ENCODE measurements at regions not wholly inside any gene's neighbourhood (a gene's known extent, or its start where the extent isn't known, plus 50 kb on each side); places are given as distances from the start of the nearest gene placed in this dataset.

DNA sequence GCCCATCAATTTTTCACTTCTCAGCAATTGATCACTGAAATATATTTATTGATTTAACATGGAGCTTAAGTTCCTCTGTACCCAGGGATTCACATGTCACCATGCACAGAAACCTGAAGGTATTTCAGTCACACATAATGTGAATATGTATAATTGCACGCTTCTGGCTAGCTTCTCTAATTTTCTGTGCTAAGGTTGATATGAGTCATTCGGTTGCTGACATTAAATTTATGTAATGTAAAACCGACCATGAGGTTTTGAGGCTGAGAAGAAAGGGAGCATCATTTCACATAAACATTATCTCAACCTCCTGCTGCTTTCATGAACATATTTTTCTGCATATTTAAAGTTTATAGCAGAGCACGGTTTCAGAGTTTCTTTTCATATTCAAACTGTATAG is 381.0 kb upstream of the TPK1 start:
- TF ChIP-seq STAT3 (IDR thresholded peaks at IDR 0.05; ENCODE audit: low read depth, low read length) (no peak), KDM1A (IDR thresholded peaks at IDR 0.05; ENCODE audit: borderline replicate concordance) (no peak), ZZZ3 (IDR thresholded peaks at IDR 0.05; ENCODE audit: control insufficient read depth, insufficient read length, low read depth) (no peak), NFIC (IDR thresholded peaks at IDR 0.05; ENCODE audit: low read depth, low read length) (no peak), POLR2A (IDR thresholded peaks at IDR 0.05; ENCODE audit: low read depth, low read length) (no peak), SREBF1 (IDR thresholded peaks at IDR 0.05; ENCODE audit: low read length) (no peak)
- TF ChIP-seq, protein P1, sequence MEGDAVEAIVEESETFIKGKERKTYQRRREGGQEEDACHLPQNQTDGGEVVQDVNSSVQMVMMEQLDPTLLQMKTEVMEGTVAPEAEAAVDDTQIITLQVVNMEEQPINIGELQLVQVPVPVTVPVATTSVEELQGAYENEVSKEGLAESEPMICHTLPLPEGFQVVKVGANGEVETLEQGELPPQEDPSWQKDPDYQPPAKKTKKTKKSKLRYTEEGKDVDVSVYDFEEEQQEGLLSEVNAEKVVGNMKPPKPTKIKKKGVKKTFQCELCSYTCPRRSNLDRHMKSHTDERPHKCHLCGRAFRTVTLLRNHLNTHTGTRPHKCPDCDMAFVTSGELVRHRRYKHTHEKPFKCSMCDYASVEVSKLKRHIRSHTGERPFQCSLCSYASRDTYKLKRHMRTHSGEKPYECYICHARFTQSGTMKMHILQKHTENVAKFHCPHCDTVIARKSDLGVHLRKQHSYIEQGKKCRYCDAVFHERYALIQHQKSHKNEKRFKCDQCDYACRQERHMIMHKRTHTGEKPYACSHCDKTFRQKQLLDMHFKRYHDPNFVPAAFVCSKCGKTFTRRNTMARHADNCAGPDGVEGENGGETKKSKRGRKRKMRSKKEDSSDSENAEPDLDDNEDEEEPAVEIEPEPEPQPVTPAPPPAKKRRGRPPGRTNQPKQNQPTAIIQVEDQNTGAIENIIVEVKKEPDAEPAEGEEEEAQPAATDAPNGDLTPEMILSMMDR (IDR thresholded peaks at IDR 0.05 in 2 of 3, conservative IDR thresholded peaks at IDR 0.05 in 1 of 3; ENCODE audit: control insufficient read depth in 2 of 3, extremely low read depth in 1 of 3, insufficient read depth in 1 of 3, low read depth in 3 of 3, low read length in 3 of 3) = no peak
